Smooth muscle cell (in vitro differentiated cells): ENCODE measurements at regions not wholly inside any gene's neighbourhood (a gene's known extent, or its start where the extent isn't known, plus 50 kb on each side); places are given as distances from the start of the nearest gene placed in this dataset.

ENCODE experiments used
- DNase-seq: peaks from one replicate; lab custom pipeline; 2025; ENCODE audit not compliant: unreplicated experiment; lab: John Stamatoyannopoulos, UW
- H2AFZ ChIP-seq: fragments of 200-600 bp; sonication (generic); 2 replicates; pipeline ENCODE4 v1.6.0; 2016; ENCODE audit warnings: antibody characterized with exemption, low read depth, mild to moderate bottlenecking
- H3F3A ChIP-seq: fragments of 200-600 bp; sonication (generic); 2 replicates; pipeline ENCODE4 v1.6.0; 2017; ENCODE audit warnings: antibody characterized with exemption, low read depth
- H3K27ac ChIP-seq: fragments of 200-600 bp; sonication (generic); 2 replicates; pipeline ENCODE4 v1.5.1; 2016; ENCODE audit warnings: low read depth, mild to moderate bottlenecking
- H3K27me3 ChIP-seq: fragments of 200-600 bp; sonication (generic); 2 replicates; pipeline ENCODE4 v1.6.1; 2016; ENCODE audit warnings: low read depth, mild to moderate bottlenecking
- H3K36me3 ChIP-seq: fragments of 200-600 bp; sonication (generic); 2 replicates; pipeline ENCODE4 v1.5.1; 2016; ENCODE audit warnings: low read depth
- H3K4me1 ChIP-seq: fragments of 200-600 bp; sonication (generic); 2 replicates; pipeline ENCODE4 v1.5.1; 2016; ENCODE audit warnings: low read depth
- H3K4me2 ChIP-seq: fragments of 200-600 bp; sonication (generic); 2 replicates; pipeline ENCODE4 v1.6.0; 2016; ENCODE audit warnings: mild to moderate bottlenecking
- H3K4me3 ChIP-seq: fragments of 200-600 bp; sonication (generic); 2 replicates; pipeline ENCODE4 v1.5.1; 2016; ENCODE audit warnings: mild to moderate bottlenecking
- H3K79me2 ChIP-seq: fragments of 200-600 bp; sonication (generic); 2 replicates; pipeline ENCODE4 v1.6.0; 2016; ENCODE audit warnings: low read depth, mild to moderate bottlenecking
- H3K9ac ChIP-seq: fragments of 200-600 bp; sonication (generic); 2 replicates; pipeline ENCODE4 v1.6.0; 2016; ENCODE audit warnings: low read depth
- H3K9me3 ChIP-seq: fragments of 200-600 bp; sonication (generic); replicated peaks from 2 replicates; pipeline ENCODE4 v1.5.1; 2016; ENCODE audit warnings: low read depth
- H4K20me1 ChIP-seq: fragments of 200-600 bp; sonication (generic); 2 replicates; pipeline ENCODE4 v1.6.0; 2016; ENCODE audit warnings: low read depth
- WGBS: methylation state at CpG from one replicate; pipeline ENCODE4 v1.1.7; 2016; ENCODE audit warnings: low lambda C conversion rate; 5-methylcytosine and 5-hydroxymethylcytosine counted together
- TF ChIP-seq, protein P1 (sequence below): fragments of 200-600 bp; sonication (generic); IDR thresholded peaks from 2 replicates; pipeline ENCODE4 v1.5.1; 2017; ENCODE audit warnings: borderline replicate concordance, mild to moderate bottlenecking, antibody characterized with exemption; ENCODE audit not compliant: insufficient read depth, poor library complexity, severe bottlenecking

DNA sequence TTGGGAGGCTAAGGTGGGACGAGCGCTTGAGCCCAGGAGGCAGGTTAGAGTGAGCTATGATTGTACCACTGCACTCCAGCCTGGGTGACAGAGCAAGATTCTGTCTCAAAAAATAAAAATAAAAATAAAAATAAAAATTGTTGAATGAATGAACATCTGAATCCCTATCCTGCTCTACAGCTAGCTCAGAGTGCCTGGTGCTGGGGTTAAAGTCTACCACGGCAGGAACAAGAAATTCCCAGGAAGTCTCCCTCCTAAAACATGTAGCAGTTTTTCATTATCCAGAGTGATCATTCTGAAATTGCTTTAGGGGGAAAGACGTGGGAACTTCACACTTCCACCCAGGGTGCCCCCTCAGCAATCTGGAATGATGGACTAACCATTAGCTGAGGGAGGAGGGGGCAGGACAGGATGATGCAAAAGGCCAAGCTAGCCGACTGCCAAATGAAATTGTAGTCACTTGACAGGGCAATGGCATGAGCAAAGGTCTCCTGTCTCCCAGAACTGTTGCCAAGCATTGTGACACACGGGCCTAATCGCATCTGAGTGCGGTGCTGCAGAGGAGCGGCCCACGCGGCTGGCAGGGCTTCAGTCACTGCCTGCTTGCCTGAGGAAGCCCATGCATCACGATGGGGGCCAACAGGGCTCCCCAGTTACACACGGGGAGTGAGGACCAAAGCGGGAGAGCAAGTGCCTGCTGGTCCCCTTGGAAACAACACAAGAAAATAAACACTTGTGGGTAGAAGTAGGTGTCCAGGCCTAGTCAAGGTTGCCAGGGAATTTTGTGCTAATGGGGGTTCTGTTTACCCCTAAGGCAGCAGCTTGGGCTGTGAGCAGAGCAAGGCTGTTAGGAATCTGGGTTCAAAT lies 85.7 kb downstream of the NENF start:
- Histone ChIP-seq H3K4me3 (no peak overlapping the region), H3K36me3 (no peaks in the 10 kb centered on the region), H3K9ac (no peak overlapping the region), H3K4me1 (peaks cover 10% of the 10 kb centered on the region), H3K4me2 (no peak overlapping the region), H3F3A (no peaks in the 10 kb centered on the region), H3K27me3 (peaks cover 8% of the 10 kb centered on the region), H2AFZ (no peak overlapping the region), H3K27ac (no peak overlapping the region), H3K79me2 (no peaks in the 10 kb centered on the region), H4K20me1 (no peaks in the 10 kb centered on the region), H3K9me3 (no peaks in the 10 kb centered on the region)
- TF ChIP-seq, protein P1, sequence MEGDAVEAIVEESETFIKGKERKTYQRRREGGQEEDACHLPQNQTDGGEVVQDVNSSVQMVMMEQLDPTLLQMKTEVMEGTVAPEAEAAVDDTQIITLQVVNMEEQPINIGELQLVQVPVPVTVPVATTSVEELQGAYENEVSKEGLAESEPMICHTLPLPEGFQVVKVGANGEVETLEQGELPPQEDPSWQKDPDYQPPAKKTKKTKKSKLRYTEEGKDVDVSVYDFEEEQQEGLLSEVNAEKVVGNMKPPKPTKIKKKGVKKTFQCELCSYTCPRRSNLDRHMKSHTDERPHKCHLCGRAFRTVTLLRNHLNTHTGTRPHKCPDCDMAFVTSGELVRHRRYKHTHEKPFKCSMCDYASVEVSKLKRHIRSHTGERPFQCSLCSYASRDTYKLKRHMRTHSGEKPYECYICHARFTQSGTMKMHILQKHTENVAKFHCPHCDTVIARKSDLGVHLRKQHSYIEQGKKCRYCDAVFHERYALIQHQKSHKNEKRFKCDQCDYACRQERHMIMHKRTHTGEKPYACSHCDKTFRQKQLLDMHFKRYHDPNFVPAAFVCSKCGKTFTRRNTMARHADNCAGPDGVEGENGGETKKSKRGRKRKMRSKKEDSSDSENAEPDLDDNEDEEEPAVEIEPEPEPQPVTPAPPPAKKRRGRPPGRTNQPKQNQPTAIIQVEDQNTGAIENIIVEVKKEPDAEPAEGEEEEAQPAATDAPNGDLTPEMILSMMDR = no peak
- WGBS = 84% methylated on average over 14 of the region's 14 CpGs
- DNase-seq = no peak

DNA sequence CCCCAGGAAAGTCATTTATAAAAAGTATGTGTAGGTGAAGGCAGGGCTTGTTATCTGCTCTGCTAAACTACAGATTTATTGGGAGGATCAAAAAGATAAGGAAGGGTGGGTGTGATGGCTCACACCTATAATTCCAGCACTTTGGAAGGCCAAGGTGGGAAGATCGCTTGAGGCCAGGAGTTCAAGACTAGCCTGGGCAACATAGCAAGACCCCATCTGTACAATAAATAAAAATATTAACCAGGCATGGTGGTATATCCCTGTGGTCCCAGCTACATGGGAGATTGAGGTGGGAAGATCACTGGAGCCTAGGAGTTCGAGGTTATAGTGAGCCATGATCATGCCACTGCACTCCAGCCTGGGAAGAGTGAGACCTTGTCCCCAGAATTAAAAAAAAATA lies 86.4 kb downstream of the NENF start:
- H3K27ac ChIP-seq = no peak overlapping the region
- no peaks in the 10 kb centered on the region for H3K36me3 ChIP-seq
- H3K79me2 ChIP-seq = no peaks in the 10 kb centered on the region
- no peak overlapping the region for H2AFZ ChIP-seq
- H3F3A ChIP-seq = no peaks in the 10 kb centered on the region
- H3K9ac ChIP-seq = no peak overlapping the region
- no peak overlapping the region for H3K4me3 ChIP-seq
- WGBS = 89% methylated on average over 2 of the region's 2 CpGs
- H3K9me3 ChIP-seq = no peaks in the 10 kb centered on the region
- TF ChIP-seq, protein P1 = no peak
- DNase-seq = no peak
- H3K4me1 ChIP-seq = peaks cover 10% of the 10 kb centered on the region
- no peaks in the 10 kb centered on the region for H4K20me1 ChIP-seq
- H3K27me3 ChIP-seq = peaks cover 8% of the 10 kb centered on the region
- H3K4me2 ChIP-seq = no peak overlapping the region

DNA sequence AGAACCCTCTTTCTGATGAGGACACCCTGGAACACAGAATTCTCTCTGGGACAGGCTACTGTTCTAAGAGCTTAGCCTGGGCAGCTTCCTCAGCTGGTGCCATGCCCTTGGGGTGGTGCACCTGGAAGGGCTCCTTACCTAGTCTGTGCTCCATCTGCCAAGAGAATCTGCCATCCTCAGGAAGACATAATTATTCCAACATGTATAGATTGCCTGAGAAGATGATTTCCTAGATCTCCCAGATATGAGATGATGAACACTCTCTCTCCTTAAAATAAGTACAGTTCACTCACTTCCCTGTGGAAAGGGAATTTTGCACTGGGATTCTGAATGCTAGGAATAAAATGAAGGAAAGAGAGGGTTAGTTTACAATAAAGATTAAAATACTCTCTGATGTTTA lies 87.6 kb downstream of the NENF start:
- no peak overlapping the region for H3K9ac ChIP-seq
- TF ChIP-seq, protein P1 = no peak
- DNase-seq = no peak
- H3K4me2 ChIP-seq = no peak overlapping the region
- H3K4me3 ChIP-seq = no peak overlapping the region
- H3K4me1 ChIP-seq = peaks cover 7% of the 10 kb centered on the region
- H3F3A ChIP-seq = no peaks in the 10 kb centered on the region
- no peaks in the 10 kb centered on the region for H3K36me3 ChIP-seq
- peaks cover 7% of the 10 kb centered on the region for H3K27me3 ChIP-seq
- H3K27ac ChIP-seq = no peak overlapping the region
- H2AFZ ChIP-seq = no peak overlapping the region
- no peaks in the 10 kb centered on the region for H4K20me1 ChIP-seq
- H3K9me3 ChIP-seq = no peaks in the 10 kb centered on the region
- H3K79me2 ChIP-seq = no peaks in the 10 kb centered on the region

DNA sequence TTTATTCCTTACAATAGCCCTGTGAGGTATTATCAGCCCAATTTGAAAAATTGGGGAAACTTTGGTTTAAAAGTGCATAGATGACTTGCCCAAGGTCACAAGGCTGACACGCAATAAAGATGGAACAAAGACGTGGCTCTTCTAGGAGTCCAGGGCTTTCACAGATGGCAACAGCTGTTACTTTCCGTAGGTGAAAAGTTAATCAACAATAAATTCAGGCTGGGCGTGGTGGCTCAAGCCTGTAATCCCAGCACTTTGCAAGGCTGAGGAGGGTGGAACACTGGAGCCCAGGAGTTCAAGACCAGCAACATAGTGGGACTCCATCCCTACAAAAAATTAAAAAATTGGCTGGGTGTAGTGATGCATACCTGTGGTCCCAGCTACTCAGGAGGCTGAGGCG lies 87.8 kb upstream of the ATF3 start:
- H3K36me3 ChIP-seq = no peaks in the 10 kb centered on the region
- no peak overlapping the region for H3K4me2 ChIP-seq
- 93% methylated on average over 5 of the region's 5 CpGs for WGBS
- no peaks in the 10 kb centered on the region for H3F3A ChIP-seq
- no peak overlapping the region for H3K27ac ChIP-seq
- no peak overlapping the region for H3K4me3 ChIP-seq
- H3K9me3 ChIP-seq = no peaks in the 10 kb centered on the region
- no peak for DNase-seq
- no peaks in the 10 kb centered on the region for H4K20me1 ChIP-seq
- no peak overlapping the region for H3K9ac ChIP-seq
- no peak overlapping the region for H2AFZ ChIP-seq
- no peaks in the 10 kb centered on the region for H3K79me2 ChIP-seq
- peaks cover 2% of the 10 kb centered on the region for H3K4me1 ChIP-seq
- peaks cover 2% of the 10 kb centered on the region for H3K27me3 ChIP-seq
- TF ChIP-seq, protein P1 = no peak
